Trophoblast cell (in vitro differentiated cells and primary cell): ENCODE measurements at regions not wholly inside any gene's neighbourhood (a gene's known extent, or its start where the extent isn't known, plus 50 kb on each side); places are given as distances from the start of the nearest gene placed in this dataset.
"Not testable (repeated sequence)": the region's sequence is repeated elsewhere in the genome, so short reads cannot be mapped to it uniquely, and the experiment has no call there.

Experiments used
- DNase-seq, 2 donors: peaks; one replicate each; pipeline ENCODE4 v3.0.0-alpha.2; 2016
- H2AFZ ChIP-seq: 2 replicates; pipeline ENCODE4 v1.6.1; 2013; ENCODE audit warnings: low read length, moderate library complexity, mild to moderate bottlenecking; ENCODE audit not compliant: insufficient read depth, poor library complexity
- H2AK5ac ChIP-seq: 2 replicates; pipeline ENCODE4 v1.6.1; 2013; ENCODE audit warnings: mild to moderate bottlenecking, low read length
- H2BK120ac ChIP-seq: 2 replicates; pipeline ENCODE4 v1.6.1; 2013; ENCODE audit warnings: low read length, mild to moderate bottlenecking, moderate library complexity; ENCODE audit not compliant: insufficient read depth, poor library complexity
- H2BK12ac ChIP-seq: 2 replicates; pipeline ENCODE4 v1.6.1; 2013; ENCODE audit warnings: mild to moderate bottlenecking, low read length, moderate library complexity
- H2BK5ac ChIP-seq: 2 replicates; pipeline ENCODE4 v1.6.1; 2013; ENCODE audit warnings: low read length, low read depth, moderate library complexity, mild to moderate bottlenecking; ENCODE audit not compliant: poor library complexity
- H3K14ac ChIP-seq: 2 replicates; pipeline ENCODE4 v1.6.1; 2013; ENCODE audit warnings: mild to moderate bottlenecking, low read length
- H3K18ac ChIP-seq: 2 replicates; pipeline ENCODE4 v1.6.1; 2013; ENCODE audit warnings: mild to moderate bottlenecking, low read length
- H3K23ac ChIP-seq: 2 replicates; pipeline ENCODE4 v1.6.1; 2013; ENCODE audit warnings: low read length
- H3K27ac ChIP-seq: 2 replicates; pipeline ENCODE4 v1.5.1; 2013; ENCODE audit warnings: low read depth, mild to moderate bottlenecking, inconsistent platforms, low read length, moderate library complexity
- H3K27me3 ChIP-seq: 2 replicates; pipeline ENCODE4 v1.6.1; 2013; ENCODE audit warnings: inconsistent platforms, mild to moderate bottlenecking, low read length, moderate library complexity; ENCODE audit not compliant: insufficient read depth
- H3K36me3 ChIP-seq, 2 experiments: 1 replicate in 1 of 2; 2 replicates in 1 of 2; pipeline ENCODE4 v1.6.1; 2013; ENCODE audit warnings: low read length in 2 of 2, mild to moderate bottlenecking in 2 of 2, moderate library complexity in 1 of 2; ENCODE audit not compliant: insufficient read depth in 2 of 2, control insufficient read depth in 1 of 2
- H3K4ac ChIP-seq: 2 replicates; pipeline ENCODE4 v1.6.1; 2013; ENCODE audit warnings: low read depth, mild to moderate bottlenecking, low read length, moderate library complexity
- H3K4me1 ChIP-seq, 2 experiments: 1 replicate in 1 of 2; 2 replicates in 1 of 2; pipeline ENCODE4 v1.6.1; 2013; ENCODE audit warnings: low read length in 2 of 2, mild to moderate bottlenecking in 2 of 2, moderate library complexity in 1 of 2; ENCODE audit not compliant: insufficient read depth in 2 of 2, control insufficient read depth in 1 of 2
- H3K4me2 ChIP-seq: 2 replicates; pipeline ENCODE4 v1.6.1; 2013; ENCODE audit warnings: inconsistent platforms, mild to moderate bottlenecking, low read length, moderate library complexity
- H3K4me3 ChIP-seq: 2 replicates; pipeline ENCODE4 v1.5.1; 2013; ENCODE audit warnings: mild to moderate bottlenecking, low read depth, low read length, inconsistent platforms
- H3K79me1 ChIP-seq: one replicate; pipeline ENCODE4 v1.6.1; 2013; ENCODE audit warnings: low read length
- H3K79me2 ChIP-seq: 2 replicates; pipeline ENCODE4 v1.6.1; 2013; ENCODE audit warnings: low read length, mild to moderate bottlenecking; ENCODE audit not compliant: control insufficient read depth, insufficient read depth, poor library complexity
- H3K9ac ChIP-seq: 2 replicates; pipeline ENCODE4 v1.6.1; 2013; ENCODE audit warnings: mild to moderate bottlenecking, low read length
- H3K9me3 ChIP-seq: 2 replicates; pipeline ENCODE4 v1.6.1; 2013; ENCODE audit warnings: low read depth, mild to moderate bottlenecking, control low read depth, inconsistent platforms, low read length; ENCODE audit not compliant: insufficient read depth
- H4K12ac ChIP-seq: 2 replicates; pipeline ENCODE4 v1.6.1; 2013; ENCODE audit warnings: low read depth, mild to moderate bottlenecking, low read length, moderate library complexity
- H4K8ac ChIP-seq: 2 replicates; pipeline ENCODE4 v1.6.1; 2013; ENCODE audit warnings: low read depth, mild to moderate bottlenecking, low read length, moderate library complexity
- H4K91ac ChIP-seq: one replicate; pipeline ENCODE4 v1.6.1; 2013; ENCODE audit warnings: low read depth, mild to moderate bottlenecking, low read length, moderate library complexity
- WGBS: extraction: QIAGEN DNeasy Blood & Tissue Kit; methylation state at CpG from one replicate; pipeline ENCODE4 v1.1.7; 2013; ENCODE audit warnings: missing lambda C conversion rate; ENCODE audit not compliant: insufficient read length, insufficient coverage; ENCODE audit errors: extremely low coverage; 5-methylcytosine and 5-hydroxymethylcytosine counted together

GRCh38 chrX:92105693-92106092 is 326.5 kb downstream of the PCDH11X start:
- H2BK12ac ChIP-seq, H3K36me3 ChIP-seq, H3K4me3 ChIP-seq, H3K79me1 ChIP-seq, DNase-seq, H3K4me2 ChIP-seq, H4K91ac ChIP-seq, H3K4ac ChIP-seq, H3K27ac ChIP-seq, H2BK5ac ChIP-seq, H3K9ac ChIP-seq, H3K14ac ChIP-seq, H4K12ac ChIP-seq, H2BK120ac ChIP-seq, H3K23ac ChIP-seq, H4K8ac ChIP-seq, H3K79me2 ChIP-seq, H2AFZ ChIP-seq, H2AK5ac ChIP-seq, H3K9me3 ChIP-seq, H3K18ac ChIP-seq, H3K27me3 ChIP-seq, H3K4me1 ChIP-seq: not testable (repeated sequence)
- no CpG with 5 or more reads among the region's 3 CpGs for WGBS

- not testable (repeated sequence) for H2BK120ac ChIP-seq, DNase-seq, H2BK12ac ChIP-seq, H4K91ac ChIP-seq, H3K4ac ChIP-seq, H2BK5ac ChIP-seq, H3K9ac ChIP-seq, H4K8ac ChIP-seq, H3K23ac ChIP-seq, H3K79me1 ChIP-seq, H2AK5ac ChIP-seq, H3K4me2 ChIP-seq, H3K27me3 ChIP-seq, H3K14ac ChIP-seq, H3K4me1 ChIP-seq, H3K18ac ChIP-seq, H4K12ac ChIP-seq, H2AFZ ChIP-seq, H3K27ac ChIP-seq, H3K4me3 ChIP-seq, H3K9me3 ChIP-seq, H3K79me2 ChIP-seq, H3K36me3 ChIP-seq
- no CpG with 5 or more reads among the region's 1 CpG for WGBS
Measured at GRCh38 chrX:92106671-92107070, 327.5 kb downstream of the PCDH11X start.

- not testable (repeated sequence) for DNase-seq, H3K27me3 ChIP-seq, H3K14ac ChIP-seq, H3K9me3 ChIP-seq, H4K8ac ChIP-seq, H3K4me1 ChIP-seq, H2BK120ac ChIP-seq, H3K27ac ChIP-seq, H4K91ac ChIP-seq, H3K79me1 ChIP-seq, H3K4ac ChIP-seq, H3K18ac ChIP-seq, H3K4me3 ChIP-seq, H2AFZ ChIP-seq, H2AK5ac ChIP-seq, H3K4me2 ChIP-seq, H2BK12ac ChIP-seq, H3K36me3 ChIP-seq, H3K79me2 ChIP-seq, H3K23ac ChIP-seq, H4K12ac ChIP-seq, H2BK5ac ChIP-seq, H3K9ac ChIP-seq
- WGBS: no CpG with 5 or more reads among the region's 4 CpGs
Measured at GRCh38 chrX:92110410-92110911, 331.3 kb downstream of the PCDH11X start.

GRCh38 chrX:92117701-92118100 is 338.5 kb downstream of the PCDH11X start:
- not testable (repeated sequence) for H3K27me3 ChIP-seq, H3K27ac ChIP-seq, H3K9ac ChIP-seq, H4K12ac ChIP-seq, H3K36me3 ChIP-seq, H3K4me1 ChIP-seq, H2AK5ac ChIP-seq, H3K79me1 ChIP-seq, DNase-seq, H4K8ac ChIP-seq, H3K4ac ChIP-seq, H3K4me3 ChIP-seq, H2BK12ac ChIP-seq, H3K14ac ChIP-seq, H2BK5ac ChIP-seq, H2BK120ac ChIP-seq, H4K91ac ChIP-seq, H3K23ac ChIP-seq, H3K79me2 ChIP-seq, H3K9me3 ChIP-seq, H3K18ac ChIP-seq, H2AFZ ChIP-seq, H3K4me2 ChIP-seq
- WGBS: no CpG with 5 or more reads among the region's 3 CpGs
